ENCODE measurements at regions not wholly inside any gene's neighbourhood (a gene's known extent, or its start where the extent isn't known, plus 50 kb on each side); places are given as distances from the start of the nearest gene placed in this dataset.
"Not testable (repeated sequence)": the region's sequence is repeated elsewhere in the genome, so short reads cannot be mapped to it uniquely, and the experiment has no call there.

- Histone ChIP-seq H3K4me3 (ENCODE audit: insufficient read depth, low read depth, low read length) (no peak overlapping the region), H3K36me3 (replicated peaks; ENCODE audit: control insufficient read depth, insufficient read depth, low read length) (no peaks in the 10 kb centered on the region), H3K27me3 (ENCODE audit: control insufficient read depth, insufficient read depth, low read length) (no peaks in the 10 kb centered on the region)
- DNase-seq: no peak
Observed at GRCh38 chr6:76835293-76835692, 628.0 kb downstream of the HTR1B start.

- Histone ChIP-seq H3K4me3 (ENCODE audit: insufficient read depth, low read depth, low read length) (no peak overlapping the region), H3K27me3 (ENCODE audit: control insufficient read depth, insufficient read depth, low read length) (no peaks in the 10 kb centered on the region), H3K36me3 (replicated peaks; ENCODE audit: control insufficient read depth, insufficient read depth, low read length) (no peaks in the 10 kb centered on the region)
- no peak for DNase-seq
Observed at GRCh38 chr6:76834399-76834798, 628.9 kb downstream of the HTR1B start.

GRCh38 chr6:76831299-76831698 is 632.0 kb downstream of the HTR1B start:
- no peak overlapping the region for H3K4me3 ChIP-seq (ENCODE audit: insufficient read depth, low read depth, low read length)
- no peak for DNase-seq
- H3K27me3 ChIP-seq (ENCODE audit: control insufficient read depth, insufficient read depth, low read length): no peaks in the 10 kb centered on the region
- no peaks in the 10 kb centered on the region for H3K36me3 ChIP-seq (replicated peaks; ENCODE audit: control insufficient read depth, insufficient read depth, low read length)

GRCh38 chr6:76823578-76823977 is 639.7 kb downstream of the HTR1B start:
- not testable (repeated sequence) for H3K4me3 ChIP-seq (ENCODE audit: insufficient read depth, low read depth, low read length); H3K27me3 ChIP-seq (ENCODE audit: control insufficient read depth, insufficient read depth, low read length); DNase-seq; H3K36me3 ChIP-seq (replicated peaks; ENCODE audit: control insufficient read depth, insufficient read depth, low read length)

GRCh38 chr6:76818451-76818850 is 644.8 kb downstream of the HTR1B start:
- Histone ChIP-seq H3K36me3 (replicated peaks; ENCODE audit: control insufficient read depth, insufficient read depth, low read length) (no peaks in the 10 kb centered on the region), H3K27me3 (ENCODE audit: control insufficient read depth, insufficient read depth, low read length) (no peaks in the 10 kb centered on the region), H3K4me3 (ENCODE audit: insufficient read depth, low read depth, low read length) (no peak overlapping the region)
- no peak for DNase-seq

GRCh38 chr6:76817429-76817828 is 645.9 kb downstream of the HTR1B start:
- DNase-seq: no peak
- no peaks in the 10 kb centered on the region for H3K36me3 ChIP-seq (replicated peaks; ENCODE audit: control insufficient read depth, insufficient read depth, low read length)
- H3K4me3 ChIP-seq (ENCODE audit: insufficient read depth, low read depth, low read length): no peak overlapping the region
- no peaks in the 10 kb centered on the region for H3K27me3 ChIP-seq (ENCODE audit: control insufficient read depth, insufficient read depth, low read length)

- Histone ChIP-seq H3K36me3 (replicated peaks; ENCODE audit: control insufficient read depth, insufficient read depth, low read length) (no peaks in the 10 kb centered on the region), H3K4me3 (ENCODE audit: insufficient read depth, low read depth, low read length) (no peak overlapping the region), H3K27me3 (ENCODE audit: control insufficient read depth, insufficient read depth, low read length) (no peaks in the 10 kb centered on the region)
- no peak for DNase-seq
Observed at GRCh38 chr6:76814496-76815458, 648.5 kb downstream of the HTR1B start.

- no peaks in the 10 kb centered on the region for H3K36me3 ChIP-seq (replicated peaks; ENCODE audit: control insufficient read depth, insufficient read depth, low read length)
- H3K4me3 ChIP-seq (ENCODE audit: insufficient read depth, low read depth, low read length): no peak overlapping the region
- DNase-seq: peak; percentile 28
- H3K27me3 ChIP-seq (ENCODE audit: control insufficient read depth, insufficient read depth, low read length): no peaks in the 10 kb centered on the region
Observed at GRCh38 chr6:76810286-76810685, 653.0 kb downstream of the HTR1B start.

GRCh38 chr6:76803038-76803580 is 660.2 kb downstream of the HTR1B start:
- no peaks in the 10 kb centered on the region for H3K36me3 ChIP-seq (replicated peaks; ENCODE audit: control insufficient read depth, insufficient read depth, low read length)
- DNase-seq: no peak
- H3K27me3 ChIP-seq (ENCODE audit: control insufficient read depth, insufficient read depth, low read length): no peaks in the 10 kb centered on the region
- no peak overlapping the region for H3K4me3 ChIP-seq (ENCODE audit: insufficient read depth, low read depth, low read length)

- Histone ChIP-seq H3K4me3 (ENCODE audit: insufficient read depth, low read depth, low read length) (no peak overlapping the region), H3K36me3 (replicated peaks; ENCODE audit: control insufficient read depth, insufficient read depth, low read length) (no peaks in the 10 kb centered on the region), H3K27me3 (ENCODE audit: control insufficient read depth, insufficient read depth, low read length) (no peaks in the 10 kb centered on the region)
- DNase-seq: no peak
Observed at GRCh38 chr6:76792394-76792793, 670.9 kb downstream of the HTR1B start.

GRCh38 chr6:76790881-76791280 is 672.4 kb downstream of the HTR1B start:
- Histone ChIP-seq H3K4me3 (ENCODE audit: insufficient read depth, low read depth, low read length) (no peak overlapping the region), H3K27me3 (ENCODE audit: control insufficient read depth, insufficient read depth, low read length) (no peaks in the 10 kb centered on the region), H3K36me3 (replicated peaks; ENCODE audit: control insufficient read depth, insufficient read depth, low read length) (no peaks in the 10 kb centered on the region)
- no peak for DNase-seq

GRCh38 chr6:76790045-76790796 is 673.1 kb downstream of the HTR1B start:
- Histone ChIP-seq H3K27me3 (ENCODE audit: control insufficient read depth, insufficient read depth, low read length) (no peaks in the 10 kb centered on the region), H3K36me3 (replicated peaks; ENCODE audit: control insufficient read depth, insufficient read depth, low read length) (no peaks in the 10 kb centered on the region), H3K4me3 (ENCODE audit: insufficient read depth, low read depth, low read length) (no peak overlapping the region)
- no peak for DNase-seq

- H3K27me3 ChIP-seq (ENCODE audit: control insufficient read depth, insufficient read depth, low read length): no peaks in the 10 kb centered on the region
- no peak for DNase-seq
- no peak overlapping the region for H3K4me3 ChIP-seq (ENCODE audit: insufficient read depth, low read depth, low read length)
- H3K36me3 ChIP-seq (replicated peaks; ENCODE audit: control insufficient read depth, insufficient read depth, low read length): no peaks in the 10 kb centered on the region
Observed at GRCh38 chr6:76789580-76789979, 673.7 kb downstream of the HTR1B start.

GRCh38 chr6:76788155-76788554 is 675.1 kb downstream of the HTR1B start:
- no peaks in the 10 kb centered on the region for H3K36me3 ChIP-seq (replicated peaks; ENCODE audit: control insufficient read depth, insufficient read depth, low read length)
- no peaks in the 10 kb centered on the region for H3K27me3 ChIP-seq (ENCODE audit: control insufficient read depth, insufficient read depth, low read length)
- DNase-seq: no peak

GRCh38 chr6:76779068-76779467 is 684.2 kb downstream of the HTR1B start:
- Histone ChIP-seq H3K36me3 (replicated peaks; ENCODE audit: control insufficient read depth, insufficient read depth, low read length) (no peaks in the 10 kb centered on the region), H3K4me3 (ENCODE audit: insufficient read depth, low read depth, low read length) (no peak overlapping the region), H3K27me3 (ENCODE audit: control insufficient read depth, insufficient read depth, low read length) (no peaks in the 10 kb centered on the region)
- no peak for DNase-seq

More at GRCh38 chr6:76788155-76788554, 675.1 kb downstream of the HTR1B start:
- H3K4me3 ChIP-seq (ENCODE audit: insufficient read depth, low read depth, low read length): no peak overlapping the region

Measured in H7 (cell line).